ENCODE measurements at regions not wholly inside any gene's neighbourhood (a gene's known extent, or its start where the extent isn't known, plus 50 kb on each side); places are given as distances from the start of the nearest gene placed in this dataset. TPM values are rescaled to one million over a fixed set of nuclear protein-coding genes. Genes with fewer than 3 reads are reported as not detected.
"Not testable (repeated sequence)": the region's sequence is repeated elsewhere in the genome, so short reads cannot be mapped to it uniquely, and the experiment has no call there.

GRCh38 chr2:185687001-185687400, 51.6 kb upstream of the FSIP2 start:
- not testable (repeated sequence) for H3K4ac ChIP-seq (ENCODE audit: low read depth in 1 of 2, low read length in 2 of 2); H3K27me3 ChIP-seq (ENCODE audit: control insufficient read depth in 1 of 2, insufficient read depth in 1 of 2, low read length in 2 of 2); H2AFZ ChIP-seq (ENCODE audit: low read depth, low read length); H2BK15ac ChIP-seq (ENCODE audit: low read depth, poor library complexity, severe bottlenecking); H3K14ac ChIP-seq (ENCODE audit: low read length in 2 of 2); H2BK5ac ChIP-seq (ENCODE audit: low read depth, low read length, poor library complexity, severe bottlenecking); H3K4me2 ChIP-seq (ENCODE audit: low read length, poor library complexity, severe bottlenecking); H3K18ac ChIP-seq (ENCODE audit: low read depth in 1 of 2, low read length in 2 of 2); DNase-seq; H2BK12ac ChIP-seq (ENCODE audit: low read length in 2 of 2); H3K36me3 ChIP-seq (ENCODE audit: control insufficient read depth in 1 of 2, insufficient read depth in 2 of 2, low read depth in 1 of 2, low read length in 2 of 2); H3K9me3 ChIP-seq (ENCODE audit: control insufficient read depth, low read length); H3K4me1 ChIP-seq (ENCODE audit: control insufficient read depth, insufficient read depth, low read depth, low read length); H2BK120ac ChIP-seq (ENCODE audit: low read depth, low read length); H3K4me3 ChIP-seq (ENCODE audit: insufficient read depth in 1 of 2, low read depth in 1 of 2, low read length in 2 of 2); H3K79me1 ChIP-seq (replicated peaks; ENCODE audit: low read length, poor library complexity, severe bottlenecking); H3K27ac ChIP-seq (ENCODE audit: low read length, poor library complexity, severe bottlenecking); H2AK5ac ChIP-seq (ENCODE audit: low read length, severe bottlenecking); H4K91ac ChIP-seq (ENCODE audit: low read length); H3K23ac ChIP-seq (ENCODE audit: low read length in 2 of 2); H4K8ac ChIP-seq (ENCODE audit: low read length); H3K9ac ChIP-seq (ENCODE audit: low read length)
- WGBS, result 90% methylated on average over 3 of the region's 3 CpGs

GRCh38 chr2:185687967-185688366, 50.6 kb upstream of the FSIP2 start:
- Histone ChIP-seq H3K4me1 (ENCODE audit: control insufficient read depth, insufficient read depth, low read depth, low read length) (no peaks in the 10 kb centered on the region), H2AFZ (ENCODE audit: low read depth, low read length) (no peak overlapping the region), H3K79me1 (replicated peaks; ENCODE audit: low read length, poor library complexity, severe bottlenecking) (peaks cover 6% of the 10 kb centered on the region), H3K4me2 (ENCODE audit: low read length, poor library complexity, severe bottlenecking) (no peak overlapping the region), H3K36me3 (ENCODE audit: control insufficient read depth in 1 of 2, insufficient read depth in 2 of 2, low read depth in 1 of 2, low read length in 2 of 2) (no peaks in the 10 kb centered on the region), H3K27ac (ENCODE audit: low read length, poor library complexity, severe bottlenecking) (no peak overlapping the region), H2BK15ac (ENCODE audit: low read depth, poor library complexity, severe bottlenecking) (no peak overlapping the region), H4K91ac (ENCODE audit: low read length) (no peak overlapping the region), H4K8ac (ENCODE audit: low read length) (no peak overlapping the region), H2AK5ac (ENCODE audit: low read length, severe bottlenecking) (no peak overlapping the region), H3K23ac (ENCODE audit: low read length in 2 of 2) (no peak overlapping the region), H2BK12ac (ENCODE audit: low read length in 2 of 2) (no peak overlapping the region), H3K4me3 (ENCODE audit: insufficient read depth in 1 of 2, low read depth in 1 of 2, low read length in 2 of 2) (no peak overlapping the region), H2BK120ac (ENCODE audit: low read depth, low read length) (no peak overlapping the region), H3K9ac (ENCODE audit: low read length) (no peak overlapping the region), H3K18ac (ENCODE audit: low read depth in 1 of 2, low read length in 2 of 2) (no peak overlapping the region), H3K9me3 (ENCODE audit: control insufficient read depth, low read length) (no peaks in the 10 kb centered on the region), H2BK5ac (ENCODE audit: low read depth, low read length, poor library complexity, severe bottlenecking) (no peak overlapping the region), H3K14ac (ENCODE audit: low read length in 2 of 2) (no peak overlapping the region), H3K4ac (ENCODE audit: low read depth in 1 of 2, low read length in 2 of 2) (no peak overlapping the region), H3K27me3 (ENCODE audit: control insufficient read depth in 1 of 2, insufficient read depth in 1 of 2, low read length in 2 of 2) (no peaks in the 10 kb centered on the region)
- WGBS, result 91% methylated on average over 7 of the region's 7 CpGs
- no peak for DNase-seq

Small RNA genes in the stretch of these regions (small RNA-seq; reads per million reads assigned to genes)
- not detected for gene RF00096 (ENCODE audit: low read depth)
